Loucy (cell line): ENCODE measurements at regions not wholly inside any gene's neighbourhood (a gene's known extent, or its start where the extent isn't known, plus 50 kb on each side); places are given as distances from the start of the nearest gene placed in this dataset.

Source experiments
- H2AFZ ChIP-seq: fragments of 200-600 bp; sonication (generic); 2 replicates; pipeline ENCODE4 v1.6.0; 2016; ENCODE audit warnings: antibody characterized with exemption, mild to moderate bottlenecking, low read length, moderate library complexity
- H3F3A ChIP-seq: fragments of 200-600 bp; 2 replicates; pipeline ENCODE4 v1.6.0; 2016; ENCODE audit warnings: antibody characterized with exemption, low read depth, mild to moderate bottlenecking
- H3K27me3 ChIP-seq: fragments of 200-600 bp; sonication (generic); 2 replicates; pipeline ENCODE4 v1.6.1; 2014; ENCODE audit warnings: low read length, mild to moderate bottlenecking; ENCODE audit not compliant: insufficient read depth, poor library complexity, severe bottlenecking
- H3K36me3 ChIP-seq: fragments of 200-600 bp; sonication (generic); 2 replicates; pipeline ENCODE4 v1.6.1; 2016; ENCODE audit warnings: low read length; ENCODE audit not compliant: insufficient read depth
- H3K4me1 ChIP-seq: fragments of 200-600 bp; sonication (generic); 2 replicates; pipeline ENCODE4 v1.5.1; 2014; ENCODE audit warnings: low read length, mild to moderate bottlenecking; ENCODE audit not compliant: insufficient read depth, poor library complexity, severe bottlenecking
- H3K4me2 ChIP-seq: fragments of 200-600 bp; sonication (generic); 2 replicates; pipeline ENCODE4 v1.6.0; 2014; ENCODE audit warnings: antibody characterized with exemption, low read length, low read depth, mild to moderate bottlenecking; ENCODE audit not compliant: poor library complexity, severe bottlenecking
- H3K4me3 ChIP-seq: fragments of 200-600 bp; sonication (generic); 2 replicates; pipeline ENCODE4 v1.5.1; 2014; ENCODE audit warnings: low read length, mild to moderate bottlenecking, mixed read lengths; ENCODE audit not compliant: poor library complexity, severe bottlenecking
- H3K79me2 ChIP-seq: fragments of 200-600 bp; sonication (generic); 2 replicates; pipeline ENCODE4 v1.6.1; 2014; ENCODE audit warnings: low read length; ENCODE audit not compliant: insufficient read depth
- H3K9ac ChIP-seq: fragments of 200-600 bp; sonication (generic); 2 replicates; pipeline ENCODE4 v1.6.0; 2014; ENCODE audit warnings: mild to moderate bottlenecking, low read depth, low read length, moderate library complexity; ENCODE audit not compliant: poor library complexity, severe bottlenecking
- H3K9me2 ChIP-seq: fragments of 200-600 bp; sonication (generic); replicated peaks from 2 replicates; pipeline ENCODE4 v1.6.1; 2016; ENCODE audit warnings: low read depth, low read length, mixed read lengths
- H3K9me3 ChIP-seq: fragments of 200-600 bp; sonication (generic); 2 replicates; pipeline ENCODE4 v1.6.1; 2014; ENCODE audit warnings: mild to moderate bottlenecking, antibody characterized with exemption, low read length, low read depth; ENCODE audit not compliant: insufficient read depth
- H4K20me1 ChIP-seq: fragments of 200-600 bp; sonication (generic); 2 replicates; pipeline ENCODE4 v1.6.0; 2014; ENCODE audit warnings: antibody characterized with exemption, low read length, mild to moderate bottlenecking; ENCODE audit not compliant: insufficient read depth, poor library complexity, severe bottlenecking
- CTCF ChIP-seq: fragments of 200-600 bp; sonication (generic); conservative IDR thresholded peaks from 2 replicates; pipeline ENCODE4 v1.5.1; 2014; ENCODE audit warnings: mild to moderate bottlenecking, antibody characterized with exemption, low read length
- EZH2phosphoT487 ChIP-seq: fragments of 200-600 bp; IDR thresholded peaks from 2 replicates; pipeline ENCODE4 v1.6.1; 2018; ENCODE audit warnings: antibody characterized with exemption, mild to moderate bottlenecking, moderate library complexity, borderline replicate concordance

- no peaks in the 10 kb centered on the region for H3K4me1 ChIP-seq
- no peak overlapping the region for H3K4me3 ChIP-seq
- no peaks in the 10 kb centered on the region for H3K36me3 ChIP-seq
- H3K9ac ChIP-seq, result no peak overlapping the region
- H3K4me2 ChIP-seq, result no peak overlapping the region
- H2AFZ ChIP-seq, result no peak overlapping the region
- no peaks in the 10 kb centered on the region for H3K9me3 ChIP-seq
- H3K27me3 ChIP-seq, result no peaks in the 10 kb centered on the region
- no peaks in the 10 kb centered on the region for H4K20me1 ChIP-seq
- H3F3A ChIP-seq, result no peaks in the 10 kb centered on the region
- H3K9me2 ChIP-seq, result no peaks in the 10 kb centered on the region
- no peak for TF ChIP-seq EZH2phosphoT487
- no peak for TF ChIP-seq CTCF
- no peaks in the 10 kb centered on the region for H3K79me2 ChIP-seq
These were observed 938.3 kb upstream of the PCDH9 start for GRCh38 chr13:68168448-68168847.

- no peak overlapping the region for H2AFZ ChIP-seq
- H3K36me3 ChIP-seq, result no peaks in the 10 kb centered on the region
- H4K20me1 ChIP-seq, result no peaks in the 10 kb centered on the region
- H3K9me3 ChIP-seq, result no peaks in the 10 kb centered on the region
- H3F3A ChIP-seq, result no peaks in the 10 kb centered on the region
- no peak for TF ChIP-seq CTCF
- no peak for TF ChIP-seq EZH2phosphoT487
- H3K4me3 ChIP-seq, result no peak overlapping the region
- no peaks in the 10 kb centered on the region for H3K27me3 ChIP-seq
- no peak overlapping the region for H3K4me2 ChIP-seq
- no peaks in the 10 kb centered on the region for H3K79me2 ChIP-seq
- no peaks in the 10 kb centered on the region for H3K9me2 ChIP-seq
- no peak overlapping the region for H3K9ac ChIP-seq
- H3K4me1 ChIP-seq, result no peaks in the 10 kb centered on the region
These were observed 930.3 kb upstream of the PCDH9 start for GRCh38 chr13:68160466-68160865.

GRCh38 chr13:68152414-68152813 lies 922.3 kb upstream of the PCDH9 start:
- no peak overlapping the region for H3K9ac ChIP-seq
- no peaks in the 10 kb centered on the region for H3K9me3 ChIP-seq
- H3K4me2 ChIP-seq, result no peak overlapping the region
- H3K4me1 ChIP-seq, result no peaks in the 10 kb centered on the region
- H3K4me3 ChIP-seq, result no peak overlapping the region
- TF ChIP-seq EZH2phosphoT487 (no peak), CTCF (no peak)
- H3K27me3 ChIP-seq, result no peaks in the 10 kb centered on the region
- H3K79me2 ChIP-seq, result no peaks in the 10 kb centered on the region
- H3K36me3 ChIP-seq, result no peaks in the 10 kb centered on the region
- H3K9me2 ChIP-seq, result no peaks in the 10 kb centered on the region
- no peaks in the 10 kb centered on the region for H3F3A ChIP-seq
- H2AFZ ChIP-seq, result no peak overlapping the region
- no peaks in the 10 kb centered on the region for H4K20me1 ChIP-seq
